ENCODE measurements at regions not wholly inside any gene's neighbourhood (a gene's known extent, or its start where the extent isn't known, plus 50 kb on each side); places are given as distances from the start of the nearest gene placed in this dataset.
"Not testable (repeated sequence)": the region's sequence is repeated elsewhere in the genome, so short reads cannot be mapped to it uniquely, and the experiment has no call there.

- no peak for ATAC-seq (ENCODE audit: low read depth)
- no peak overlapping the region for H3K27ac Mint-ChIP-seq
- H3K4me3 Mint-ChIP-seq, result no peak overlapping the region
- POLR2A ChIA-PET, result no interaction called here
- H3K4me1 Mint-ChIP-seq, result no peaks in the 10 kb centered on the region
- DNase-seq, result no peak
- no peaks in the 10 kb centered on the region for H3K9me3 Mint-ChIP-seq
- peaks cover 10% of the 10 kb centered on the region for H3K27me3 Mint-ChIP-seq
- H3K36me3 Mint-ChIP-seq, result no peaks in the 10 kb centered on the region
Observed at GRCh38 chr10:4436103-4436502, 389.9 kb upstream of the AKR1E2 start.

DNA sequence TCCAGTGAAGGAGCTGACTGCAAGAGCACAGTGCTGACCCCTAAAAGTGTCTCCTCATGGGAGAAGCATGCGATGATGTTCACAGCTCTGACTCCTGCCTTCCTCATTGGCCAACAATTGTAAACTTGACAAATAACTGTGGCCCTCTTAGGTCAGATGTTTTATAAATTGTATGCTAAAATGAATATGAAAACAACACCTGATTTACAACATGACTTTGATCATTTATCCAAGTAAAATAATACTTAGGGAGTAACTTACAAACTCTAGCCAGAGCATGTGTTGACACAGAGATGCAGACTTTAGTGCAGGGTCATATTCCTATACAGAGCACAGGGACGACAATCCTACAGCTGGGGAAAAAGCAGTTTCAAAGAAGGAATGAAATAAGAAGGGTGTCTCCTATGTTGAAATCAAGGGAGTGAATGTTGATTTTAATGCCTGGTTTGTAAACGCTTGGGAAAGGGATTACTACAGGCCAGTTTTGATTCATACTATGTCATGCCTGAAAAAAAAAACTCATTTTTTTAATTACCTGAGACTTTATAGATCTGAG is 391.4 kb upstream of the AKR1E2 start:
- no peaks in the 10 kb centered on the region for H3K36me3 Mint-ChIP-seq
- H3K27me3 Mint-ChIP-seq, result peaks cover 16% of the 10 kb centered on the region
- no peak for DNase-seq
- H3K4me3 Mint-ChIP-seq, result no peak overlapping the region
- no peaks in the 10 kb centered on the region for H3K4me1 Mint-ChIP-seq
- H3K9me3 Mint-ChIP-seq, result no peaks in the 10 kb centered on the region
- ATAC-seq (ENCODE audit: low read depth), result no peak
- no peak overlapping the region for H3K27ac Mint-ChIP-seq
- POLR2A ChIA-PET, result no interaction called here

- DNase-seq, result no peak
- no peak for ATAC-seq (ENCODE audit: low read depth)
- H3K27ac Mint-ChIP-seq, result no peak overlapping the region
- no peak overlapping the region for H3K4me3 Mint-ChIP-seq
- peaks cover 16% of the 10 kb centered on the region for H3K27me3 Mint-ChIP-seq
- no peaks in the 10 kb centered on the region for H3K36me3 Mint-ChIP-seq
- no peaks in the 10 kb centered on the region for H3K4me1 Mint-ChIP-seq
- no peaks in the 10 kb centered on the region for H3K9me3 Mint-ChIP-seq
- POLR2A ChIA-PET, result no interaction called here
Observed at GRCh38 chr10:4434105-4434504, 391.9 kb upstream of the AKR1E2 start.

GRCh38 chr10:4431114-4431863 is 394.7 kb upstream of the AKR1E2 start:
- H3K27ac Mint-ChIP-seq, result no peak overlapping the region
- H3K9me3 Mint-ChIP-seq, result peaks cover 2% of the 10 kb centered on the region
- POLR2A ChIA-PET, result no interaction called here
- H3K4me3 Mint-ChIP-seq, result no peak overlapping the region
- peaks cover 15% of the 10 kb centered on the region for H3K27me3 Mint-ChIP-seq
- ATAC-seq (ENCODE audit: low read depth) (no peak), DNase-seq (no peak)
- no peaks in the 10 kb centered on the region for H3K4me1 Mint-ChIP-seq
- no peaks in the 10 kb centered on the region for H3K36me3 Mint-ChIP-seq

DNA sequence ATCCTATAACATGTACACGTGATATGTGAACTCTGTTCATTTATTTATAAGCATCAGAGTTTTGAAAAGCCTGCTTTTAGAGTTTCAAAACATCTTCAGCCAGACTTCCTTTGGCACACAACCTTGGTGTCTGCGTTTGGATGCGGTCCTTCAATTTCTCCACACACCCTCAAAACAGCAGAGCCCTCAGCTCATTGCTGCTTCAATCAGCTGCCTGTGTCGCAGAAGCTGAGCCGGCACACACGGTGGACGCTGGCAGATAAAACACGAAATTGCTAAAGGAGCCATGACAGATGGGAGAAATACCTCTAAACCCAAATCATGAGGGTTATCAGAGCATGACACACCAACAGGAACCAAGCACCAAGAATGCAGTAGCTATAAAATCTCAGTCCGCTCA is 396.4 kb upstream of the AKR1E2 start:
- peaks cover 2% of the 10 kb centered on the region for H3K9me3 Mint-ChIP-seq
- no peak overlapping the region for H3K4me3 Mint-ChIP-seq
- POLR2A ChIA-PET, result no interaction called here
- DNase-seq, result no peak
- no peak overlapping the region for H3K27ac Mint-ChIP-seq
- H3K27me3 Mint-ChIP-seq, result peaks cover 15% of the 10 kb centered on the region
- ATAC-seq (ENCODE audit: low read depth), result no peak
- H3K4me1 Mint-ChIP-seq, result no peaks in the 10 kb centered on the region
- H3K36me3 Mint-ChIP-seq, result no peaks in the 10 kb centered on the region

- Mint-ChIP-seq H3K36me3 (no peaks in the 10 kb centered on the region), H3K27ac (no peak overlapping the region), H3K27me3 (peaks cover 20% of the 10 kb centered on the region), H3K4me1 (no peaks in the 10 kb centered on the region), H3K4me3 (no peak overlapping the region), H3K9me3 (peaks cover 2% of the 10 kb centered on the region)
- DNase-seq (no peak), ATAC-seq (ENCODE audit: low read depth) (no peak)
- POLR2A ChIA-PET, result no interaction called here
Observed at GRCh38 chr10:4427532-4427931, 398.5 kb upstream of the AKR1E2 start.

- Mint-ChIP-seq H3K36me3 (no peaks in the 10 kb centered on the region), H3K27ac (no peak overlapping the region), H3K4me3 (no peak overlapping the region), H3K4me1 (no peaks in the 10 kb centered on the region), H3K27me3 (peaks cover 24% of the 10 kb centered on the region), H3K9me3 (peaks cover 2% of the 10 kb centered on the region)
- ATAC-seq (ENCODE audit: low read depth) (no peak), DNase-seq (no peak)
- POLR2A ChIA-PET, result no interaction called here
Observed at GRCh38 chr10:4426866-4427265, 399.1 kb upstream of the AKR1E2 start.

GRCh38 chr10:4409319-4409718 is 416.7 kb upstream of the AKR1E2 start:
- H3K4me1 Mint-ChIP-seq, result peaks cover 4% of the 10 kb centered on the region
- POLR2A ChIA-PET, result no interaction called here
- DNase-seq, result no peak
- ATAC-seq (ENCODE audit: low read depth), result no peak
- H3K9me3 Mint-ChIP-seq, result no peaks in the 10 kb centered on the region
- no peak overlapping the region for H3K4me3 Mint-ChIP-seq
- H3K27ac Mint-ChIP-seq, result no peak overlapping the region
- no peaks in the 10 kb centered on the region for H3K36me3 Mint-ChIP-seq
- H3K27me3 Mint-ChIP-seq, result peaks cover 26% of the 10 kb centered on the region

GRCh38 chr10:4407783-4408182 is 418.2 kb upstream of the AKR1E2 start:
- ATAC-seq (ENCODE audit: low read depth), result no peak
- Mint-ChIP-seq H3K4me1 (peaks cover 4% of the 10 kb centered on the region), H3K9me3 (no peaks in the 10 kb centered on the region), H3K36me3 (no peaks in the 10 kb centered on the region), H3K27me3 (peaks cover 31% of the 10 kb centered on the region), H3K27ac (no peak overlapping the region), H3K4me3 (no peak overlapping the region)
- POLR2A ChIA-PET, result no interaction called here
- DNase-seq, result no peak

- POLR2A ChIA-PET, result no interaction called here
- DNase-seq, result no peak
- H3K27ac Mint-ChIP-seq, result no peak overlapping the region
Observed at GRCh38 chr10:4405828-4406227, 420.2 kb upstream of the AKR1E2 start.

DNA sequence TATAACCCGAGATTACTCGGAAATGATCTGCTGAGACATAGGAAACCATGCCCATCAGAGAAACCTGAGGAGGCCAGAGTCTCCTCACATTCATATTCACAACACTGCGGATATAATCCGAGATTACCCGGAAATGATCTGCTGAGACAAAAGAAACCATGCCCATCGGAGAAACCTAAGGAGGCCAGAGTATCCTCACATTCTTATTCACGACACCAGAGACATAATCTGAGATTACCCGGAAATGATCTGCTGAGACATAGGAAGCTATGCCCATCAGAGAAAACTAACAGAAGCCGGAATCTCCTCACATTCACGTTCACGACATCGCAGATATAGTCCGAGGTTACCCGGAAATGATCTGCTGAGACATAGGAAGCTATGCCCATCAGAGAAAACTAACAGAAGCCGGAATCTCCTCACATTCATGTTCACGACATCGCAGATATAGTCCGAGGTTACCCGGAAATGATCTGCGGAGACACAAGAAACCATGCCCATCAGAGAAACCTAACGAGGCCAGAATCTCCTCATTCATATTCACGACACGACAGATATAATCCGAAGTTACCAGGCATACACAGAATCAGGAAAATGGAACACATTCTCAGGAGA is 422.3 kb upstream of the AKR1E2 start:
- peaks cover 4% of the 10 kb centered on the region for H3K4me1 Mint-ChIP-seq

More at GRCh38 chr10:4405828-4406227, 420.2 kb upstream of the AKR1E2 start:
- Mint-ChIP-seq H3K4me1 (peaks cover 4% of the 10 kb centered on the region), H3K9me3 (no peaks in the 10 kb centered on the region), H3K27me3 (peaks cover 25% of the 10 kb centered on the region), H3K4me3 (no peak overlapping the region), H3K36me3 (no peaks in the 10 kb centered on the region)
- no peak for ATAC-seq (ENCODE audit: low read depth)

GRCh38 chr10:4401080-4401479 is 424.9 kb upstream of the AKR1E2 start:
- H3K4me1 Mint-ChIP-seq; DNase-seq; POLR2A ChIA-PET; H3K27ac Mint-ChIP-seq; H3K36me3 Mint-ChIP-seq; H3K4me3 Mint-ChIP-seq; H3K9me3 Mint-ChIP-seq; ATAC-seq (ENCODE audit: low read depth): not testable (repeated sequence)
- peaks cover 25% of the 10 kb centered on the region for H3K27me3 Mint-ChIP-seq

More for the DNA sequence above, 422.3 kb upstream of the AKR1E2 start:
- Mint-ChIP-seq H3K4me3 (no peak overlapping the region), H3K9me3 (no peaks in the 10 kb centered on the region), H3K36me3 (no peaks in the 10 kb centered on the region), H3K27ac (no peak overlapping the region), H3K27me3 (peaks cover 19% of the 10 kb centered on the region)
- ATAC-seq (ENCODE audit: low read depth) (no peak), DNase-seq (no peak)
- POLR2A ChIA-PET, result no interaction called here

DNA sequence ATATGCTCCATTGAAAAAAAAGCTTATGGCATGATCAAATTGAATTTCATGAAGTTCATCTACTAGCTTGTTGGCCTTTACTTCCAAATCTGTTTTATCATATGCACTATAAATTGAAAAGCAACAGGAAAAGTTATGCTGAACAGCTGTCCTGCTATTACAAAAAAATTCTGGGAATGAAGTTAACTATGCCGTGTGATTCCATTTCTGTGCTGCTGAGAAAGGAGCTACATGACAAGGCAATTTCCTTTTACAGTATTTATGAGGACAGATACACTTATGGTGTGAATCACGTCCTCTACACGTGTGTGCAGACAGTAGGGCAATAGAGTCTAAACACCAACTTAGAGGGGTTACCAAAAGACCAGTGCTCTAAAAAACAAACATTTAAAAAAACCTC is 426.5 kb upstream of the AKR1E2 start:
- Mint-ChIP-seq H3K36me3 (no peaks in the 10 kb centered on the region), H3K9me3 (no peaks in the 10 kb centered on the region), H3K27ac (no peak overlapping the region), H3K27me3 (peaks cover 22% of the 10 kb centered on the region), H3K4me1 (no peaks in the 10 kb centered on the region), H3K4me3 (no peak overlapping the region)
- POLR2A ChIA-PET, result no interaction called here
- DNase-seq, result no peak
- ATAC-seq (ENCODE audit: low read depth), result no peak

- Mint-ChIP-seq H3K4me3 (no peak overlapping the region), H3K27ac (no peak overlapping the region), H3K36me3 (no peaks in the 10 kb centered on the region), H3K4me1 (no peaks in the 10 kb centered on the region), H3K9me3 (no peaks in the 10 kb centered on the region), H3K27me3 (peaks cover 24% of the 10 kb centered on the region)
- ATAC-seq (ENCODE audit: low read depth) (no peak), DNase-seq (no peak)
- POLR2A ChIA-PET, result no interaction called here
Observed at GRCh38 chr10:4398602-4399001, 427.4 kb upstream of the AKR1E2 start.
